ENCODE measurements at regions not wholly inside any gene's neighbourhood (a gene's known extent, or its start where the extent isn't known, plus 50 kb on each side); places are given as distances from the start of the nearest gene placed in this dataset.

DNA sequence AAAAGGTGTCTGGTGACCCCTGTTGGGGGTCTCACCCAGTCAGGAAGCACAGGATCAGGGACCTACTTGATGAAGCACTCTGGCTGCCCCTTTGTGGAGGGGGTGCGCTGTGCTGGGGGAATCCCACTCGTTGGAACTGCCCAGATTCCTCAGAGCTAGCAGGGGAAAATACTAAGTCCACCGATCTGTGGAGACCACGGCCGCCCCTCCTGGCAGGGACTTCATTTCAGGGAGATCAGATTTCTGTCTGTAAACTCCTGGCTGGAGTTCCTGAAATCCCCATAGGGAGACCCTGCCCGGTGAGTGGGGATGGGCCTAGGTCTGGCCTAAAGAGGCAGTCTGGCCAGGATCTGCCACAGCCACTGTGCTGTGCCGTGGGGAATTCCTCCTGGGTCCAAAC, 79.3 kb upstream of the ADCY1 start:
- TF ChIP-seq POLR2A (IDR thresholded peaks at IDR 0.05; ENCODE audit: low read depth, low read length) (no peak), TAF1 (IDR thresholded peaks at IDR 0.05; ENCODE audit: borderline replicate concordance, low read depth, low read length) (no peak), POLR2AphosphoS5 (IDR thresholded peaks at IDR 0.05; ENCODE audit: low read depth, low read length) (no peak)

Data from GM12892 (cell line).